GM19455 (cell line): ENCODE measurements at regions not wholly inside any gene's neighbourhood (a gene's known extent, or its start where the extent isn't known, plus 50 kb on each side); places are given as distances from the start of the nearest gene placed in this dataset.
"Not testable (repeated sequence)": the region's sequence is repeated elsewhere in the genome, so short reads cannot be mapped to it uniquely, and the experiment has no call there.

Source experiments
- ATAC-seq: cut with Tn5 transposase; IDR thresholded peaks from one replicate; pipeline ENCODE4 v1.9.1; 2021; ENCODE audit not compliant: unreplicated experiment

DNA sequence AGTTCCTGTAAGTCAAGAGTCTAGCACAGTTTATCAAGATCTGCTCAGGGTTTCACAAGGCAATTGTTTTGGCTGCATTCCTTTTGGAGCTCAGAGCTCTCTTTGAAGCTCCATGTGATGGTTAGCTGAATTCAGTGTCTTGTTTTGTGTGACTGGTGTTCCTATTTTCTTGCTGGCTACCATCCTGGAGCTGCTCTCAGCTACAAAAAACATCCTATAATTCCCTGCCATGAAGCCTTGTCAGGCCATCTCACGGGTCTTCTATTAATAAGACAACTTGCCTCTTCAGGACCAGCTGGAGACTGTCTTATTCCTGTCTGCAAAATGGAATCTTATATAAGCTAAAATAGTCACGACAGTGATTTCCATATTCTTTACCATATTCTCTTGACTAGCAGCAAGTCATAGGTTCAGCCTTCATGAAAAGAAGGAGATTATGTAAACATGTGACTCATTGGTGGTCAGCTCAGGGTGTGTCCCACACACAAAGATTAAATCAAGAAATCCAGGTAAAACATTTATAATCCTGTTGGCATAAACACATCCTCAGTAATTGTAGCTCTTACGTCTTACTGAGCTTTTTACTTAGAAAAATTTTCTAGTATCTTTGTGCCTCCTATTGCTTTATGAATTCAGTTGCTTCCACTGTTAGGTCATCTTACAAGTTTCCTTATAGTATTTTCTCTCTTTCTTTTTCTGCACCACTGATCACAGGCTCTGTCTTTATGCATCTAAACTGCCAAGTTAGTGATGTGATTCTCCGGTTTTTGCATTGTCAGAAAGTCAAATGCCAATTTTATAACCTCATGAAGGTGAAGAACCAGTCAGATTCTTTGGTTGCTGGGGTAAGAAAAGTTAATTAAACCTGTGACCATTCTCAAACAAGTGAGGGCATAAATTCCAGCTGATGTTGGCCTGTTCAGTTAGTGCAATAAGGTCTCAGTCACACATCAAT, 378.5 kb upstream of the MGAT4C start:
- ATAC-seq: no peak

DNA sequence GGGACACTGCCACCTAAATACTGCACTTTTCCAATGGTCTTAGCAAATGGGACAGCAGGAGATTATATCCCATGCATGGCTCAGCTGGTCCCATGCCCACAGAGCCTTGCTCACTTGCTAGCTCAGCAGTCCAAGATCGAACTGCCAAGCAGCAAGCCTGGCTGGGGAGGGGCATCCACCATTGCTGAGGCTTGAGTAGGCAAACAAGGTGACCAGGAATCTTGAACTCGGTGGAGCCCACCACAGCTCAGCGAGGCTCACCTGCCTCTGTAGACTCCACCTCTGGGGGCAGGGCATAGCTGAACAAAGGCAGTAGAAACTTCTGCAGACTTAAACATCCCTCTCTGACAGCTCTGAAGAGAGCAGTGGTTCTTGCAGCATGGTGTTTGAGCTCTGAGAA, 370.8 kb upstream of the MGAT4C start:
- no peak for ATAC-seq

GRCh38 chr12:86623267-86623666, 367.1 kb upstream of the MGAT4C start:
- ATAC-seq: no peak

GRCh38 chr12:86621957-86622356, 365.8 kb upstream of the MGAT4C start:
- ATAC-seq: no peak

DNA sequence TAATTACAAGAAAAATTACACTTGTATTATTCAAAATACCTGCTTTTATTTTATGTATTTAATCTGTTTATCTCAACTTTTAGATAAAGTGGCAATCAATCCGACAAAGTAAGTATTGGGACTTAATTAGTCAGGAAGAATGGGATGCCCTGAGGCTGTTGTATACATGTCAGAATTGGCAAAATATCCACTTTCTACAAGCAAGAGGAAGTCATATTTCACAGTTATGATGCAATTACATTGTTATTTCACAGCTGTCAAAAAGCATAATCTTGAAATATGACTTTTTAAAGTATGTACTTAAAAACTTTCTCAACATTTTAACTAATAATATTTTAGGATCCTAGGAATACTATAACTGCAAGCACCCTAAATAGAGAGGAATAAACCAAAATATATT, 357.1 kb upstream of the MGAT4C start:
- ATAC-seq: no peak

DNA sequence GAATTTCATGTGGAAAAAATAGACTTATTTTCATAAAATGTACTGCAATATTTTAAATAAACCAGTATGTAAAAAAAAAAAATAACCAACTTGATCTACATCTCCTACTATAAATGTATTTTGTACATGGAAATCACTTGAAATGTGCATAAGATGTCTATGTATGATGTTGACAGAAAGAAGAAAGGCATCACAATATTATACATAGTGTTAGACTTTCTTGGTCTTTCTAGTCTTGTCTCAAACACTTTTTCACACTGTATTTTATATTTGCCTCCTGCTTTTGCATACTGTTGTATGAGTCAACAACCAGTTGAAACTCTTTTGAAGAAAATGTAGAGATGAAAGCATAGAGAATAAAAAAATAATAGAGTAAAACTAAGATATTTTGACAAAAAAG, 352.4 kb upstream of the MGAT4C start:
- ATAC-seq: no peak

DNA sequence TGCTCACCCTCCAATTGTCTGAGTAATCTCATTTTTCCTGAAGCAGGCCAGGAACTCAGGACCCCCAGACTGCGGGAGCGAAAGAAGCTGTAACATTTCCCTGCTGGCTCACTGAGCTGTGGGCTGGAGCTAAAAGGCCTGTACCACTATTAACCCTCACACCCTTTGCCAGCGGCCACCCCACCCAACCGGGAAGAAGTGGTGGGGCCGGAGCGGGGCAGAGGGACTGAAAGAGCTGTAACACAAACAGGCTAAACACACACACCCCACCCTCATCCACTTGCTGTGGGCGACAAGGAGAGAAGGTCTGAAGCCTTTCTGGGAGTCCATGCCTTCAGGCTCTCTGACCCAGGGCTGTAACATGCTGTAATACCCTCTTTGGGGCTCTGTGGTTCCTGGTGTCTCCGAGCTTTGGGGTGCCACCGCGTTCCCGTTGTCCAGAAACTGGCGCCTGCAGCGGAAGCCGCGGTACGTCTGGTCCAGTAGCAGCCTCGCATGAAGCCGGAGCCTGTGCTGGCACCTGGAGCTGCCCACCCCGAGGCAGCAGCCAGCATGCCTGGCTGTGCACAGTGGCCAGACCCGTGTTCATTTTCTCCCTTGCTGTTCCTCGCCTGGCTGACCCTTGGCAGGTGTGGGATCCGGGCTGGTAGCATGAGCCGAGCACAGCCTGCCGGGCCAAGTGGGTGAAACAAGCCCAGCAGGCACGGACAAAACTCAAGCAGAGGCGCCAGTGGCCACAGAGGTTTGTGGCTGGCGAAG, 345.5 kb upstream of the MGAT4C start:
- ATAC-seq: no peak

GRCh38 chr12:86600664-86601231, 344.6 kb upstream of the MGAT4C start:
- no peak for ATAC-seq

DNA sequence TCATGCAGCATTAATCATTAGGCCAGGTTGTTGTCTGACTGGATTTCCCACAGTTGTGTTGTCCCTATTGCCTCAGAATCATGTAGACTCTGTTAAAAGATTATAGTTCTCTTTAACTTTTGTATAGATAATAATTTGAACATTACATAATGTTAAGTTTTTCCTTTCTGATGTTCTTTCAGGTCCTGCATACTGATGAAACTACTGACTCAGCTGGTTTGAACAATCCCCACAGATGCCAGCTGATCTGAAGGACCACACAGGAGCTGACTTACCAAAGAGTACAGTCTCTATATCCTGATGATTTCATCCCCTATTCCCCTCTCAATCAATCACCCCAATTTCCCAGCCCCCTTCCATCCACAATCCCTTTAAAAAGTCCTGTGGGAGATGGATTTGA, 341.2 kb upstream of the MGAT4C start:
- ATAC-seq: no peak

GRCh38 chr12:86590296-86590695, 334.1 kb upstream of the MGAT4C start:
- ATAC-seq: no peak

GRCh38 chr12:86574143-86574542, 318.0 kb upstream of the MGAT4C start:
- ATAC-seq: no peak

DNA sequence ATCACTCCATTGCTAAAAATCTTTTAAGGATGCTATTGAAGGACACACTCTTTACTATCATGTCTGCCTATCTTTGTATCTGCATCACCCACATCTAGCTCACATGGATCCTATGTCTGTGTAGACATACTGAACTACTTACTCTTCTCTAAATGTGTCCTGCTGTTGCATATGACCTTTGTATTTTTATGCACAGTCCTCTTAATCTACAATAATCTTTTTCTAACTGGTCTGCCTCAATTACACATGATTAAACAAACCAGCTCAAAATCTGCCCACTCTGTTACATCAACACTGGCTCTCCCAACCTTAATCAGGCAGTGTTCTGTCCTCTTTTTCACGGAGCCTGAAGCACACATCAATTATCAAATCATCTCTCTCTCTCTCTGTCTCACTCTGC, 316.3 kb upstream of the MGAT4C start:
- ATAC-seq: no peak

- no peak for ATAC-seq
Measured at GRCh38 chr12:86565038-86565437, 308.8 kb upstream of the MGAT4C start.

GRCh38 chr12:86555491-86555890, 299.3 kb upstream of the MGAT4C start:
- ATAC-seq: not testable (repeated sequence)

- ATAC-seq: no peak
Measured at GRCh38 chr12:86551146-86551571, 295.0 kb upstream of the MGAT4C start.

GRCh38 chr12:86550218-86551145, 294.3 kb upstream of the MGAT4C start:
- no peak for ATAC-seq

- ATAC-seq: no peak
Measured at GRCh38 chr12:86543716-86544115, 287.5 kb upstream of the MGAT4C start.

DNA sequence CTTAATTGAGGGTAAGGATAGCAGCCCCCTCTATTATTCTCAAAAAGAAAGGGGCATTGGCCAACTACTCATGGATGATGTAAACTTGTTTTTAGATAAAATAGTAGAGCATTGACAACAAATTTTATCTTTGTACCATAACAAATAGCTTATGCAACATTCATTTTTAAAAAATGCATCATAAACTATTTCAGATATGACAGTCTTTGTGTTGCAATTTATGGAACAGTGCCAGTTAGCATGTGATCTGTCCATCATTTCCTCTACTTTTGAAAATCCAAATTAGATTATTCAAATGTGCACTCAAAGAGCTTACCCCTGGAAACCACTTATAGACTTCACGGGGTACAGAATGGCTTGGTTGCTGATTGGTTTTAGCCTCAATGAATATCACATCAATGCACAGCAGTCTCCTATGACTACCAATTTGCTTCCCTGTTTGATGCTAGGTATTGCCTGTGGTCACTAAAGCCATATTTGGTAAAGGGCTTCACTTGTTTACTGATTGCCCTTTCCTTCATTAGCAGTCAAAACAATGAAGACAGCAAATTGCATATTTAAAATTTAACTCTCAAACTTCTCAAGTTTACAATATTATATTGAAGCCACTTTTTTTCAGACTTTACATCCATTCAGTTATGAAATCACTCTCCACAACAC, 274.9 kb upstream of the MGAT4C start:
- ATAC-seq: no peak

DNA sequence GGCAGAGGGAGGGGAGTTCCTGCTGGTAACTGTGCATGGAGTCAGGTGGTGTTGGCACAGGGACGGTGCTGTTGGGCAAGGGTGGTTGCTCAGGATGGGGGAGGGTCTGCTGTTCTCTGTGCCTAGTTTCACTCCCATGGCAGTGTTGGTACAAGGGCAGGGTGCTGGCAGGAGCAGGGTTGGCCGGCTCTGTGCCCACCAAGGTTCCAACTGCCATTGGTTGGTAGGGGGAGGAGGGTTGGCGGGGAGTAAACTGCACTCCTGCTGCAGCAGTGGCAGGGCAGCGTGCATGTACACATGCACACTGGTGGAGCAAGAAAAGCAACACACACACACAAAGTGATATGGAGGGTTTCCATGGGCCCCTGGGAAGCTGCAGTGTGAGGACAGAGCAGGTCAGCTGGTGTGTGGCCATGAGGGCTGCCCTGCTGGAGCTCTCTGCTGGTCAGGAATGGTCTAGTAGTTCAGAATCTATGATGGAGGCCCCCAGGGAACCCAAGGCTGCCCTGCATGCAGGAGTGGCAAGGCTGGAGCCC, 269.9 kb upstream of the MGAT4C start:
- ATAC-seq: no peak

DNA sequence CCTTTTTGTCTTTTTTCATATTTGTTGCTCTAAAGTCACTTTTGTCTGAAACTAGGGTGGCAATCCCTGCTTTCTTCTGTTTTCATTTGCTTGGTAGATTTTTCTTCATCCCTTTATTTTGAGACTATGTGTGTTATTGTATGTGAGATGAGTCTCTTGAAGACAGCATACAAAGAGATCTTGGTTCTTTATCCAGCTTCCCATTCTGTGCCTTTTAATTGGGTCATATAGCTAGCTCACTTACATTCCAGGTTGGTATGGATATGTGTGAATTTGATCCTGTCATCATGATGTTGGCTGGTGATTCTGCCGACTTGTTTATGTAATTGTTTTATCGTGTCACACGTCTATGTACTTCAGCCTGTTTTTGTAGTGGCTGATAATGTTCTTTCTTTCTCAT, 267.7 kb upstream of the MGAT4C start:
- ATAC-seq: no peak
